K562 (cell line): ENCODE measurements at regions not wholly inside any gene's neighbourhood (a gene's known extent, or its start where the extent isn't known, plus 50 kb on each side); places are given as distances from the start of the nearest gene placed in this dataset.

Source experiments
- CEBPB ChIP-seq: fragments of 450-650 bp; IDR thresholded peaks from 2 replicates; pipeline ENCODE4 v1.6.1; 2016; ENCODE audit warnings: missing genetic modification characterization, missing compliant biosample characterization
- CREM ChIP-seq: IDR thresholded peaks from 2 replicates; pipeline ENCODE4 v1.6.1; 2014; ENCODE audit warnings: antibody characterized with exemption, low read depth
- MYNN ChIP-seq, 2 experiments: sonication (generic); formaldehyde crosslinking in 1 of 2; IDR thresholded peaks; 2 replicates each; pipeline versions ENCODE4 v1.5.0 to v1.6.1; 2016 to 2020; ENCODE audit warnings: antibody characterized with exemption in 1 of 2, missing genetic modification reagents in 1 of 2
- STAT5B ChIP-seq: fragments of 250-450 bp; sonication (Bioruptor Pico); IDR thresholded peaks from 2 replicates; pipeline ENCODE4 v1.8.0; 2021; ENCODE audit warnings: mild to moderate bottlenecking, inconsistent platforms
- TAF1 ChIP-seq: IDR thresholded peaks from 2 replicates; pipeline ENCODE4 v1.6.1; 2011; ENCODE audit warnings: mild to moderate bottlenecking, low read length, moderate library complexity; ENCODE audit not compliant: insufficient read depth, control insufficient read depth, severe bottlenecking; ENCODE audit errors: extremely low read depth
- TCF7L2 ChIP-seq: fragments of 150-350 bp; IDR thresholded peaks from 2 replicates; pipeline ENCODE4 v1.6.1; 2016; ENCODE audit warnings: low read depth, mild to moderate bottlenecking, low read length, moderate library complexity
- ZNF140 ChIP-seq: fragments of 250-450 bp; sonication (Bioruptor Pico); IDR thresholded peaks from 2 replicates; pipeline ENCODE4 v1.8.0; 2021; ENCODE audit warnings: moderate library complexity, mild to moderate bottlenecking, inconsistent platforms
- ZNF274 ChIP-seq: IDR thresholded peaks from 2 replicates; pipeline ENCODE4 v1.6.1; 2011; ENCODE audit warnings: low read depth, mild to moderate bottlenecking, low read length, moderate library complexity, borderline replicate concordance
- TF ChIP-seq, protein P1 (sequence below): conservative IDR thresholded peaks from 2 replicates; pipeline ENCODE4 v1.6.1; 2011; ENCODE audit warnings: low read depth, mild to moderate bottlenecking, low read length; ENCODE audit not compliant: control insufficient read depth

DNA sequence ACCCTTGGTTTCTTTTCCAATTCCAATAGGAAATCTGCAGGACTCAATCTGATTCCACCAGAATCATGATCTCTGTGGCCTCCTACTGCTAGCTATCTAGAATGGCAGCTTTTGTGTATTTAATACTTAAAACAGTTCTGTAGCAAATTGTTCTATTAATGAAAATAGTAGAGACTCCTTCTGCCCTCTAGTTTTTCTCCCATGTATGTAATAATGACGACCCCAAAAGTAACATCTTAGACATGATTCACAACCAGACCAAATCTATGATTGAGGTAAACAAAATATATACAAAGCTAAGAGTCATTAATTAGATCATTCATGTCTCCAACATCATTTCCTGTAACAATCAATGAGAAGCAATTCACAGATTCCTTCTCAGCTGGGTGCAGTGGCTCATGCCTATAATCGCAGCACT lies 259.1 kb upstream of the MKLN1 start:
- TF ChIP-seq CEBPB (tag) (no peak), TAF1 (no peak), TCF7L2 (no peak), ZNF274 (no peak), STAT5B (CRISPR knock-in tag) (no peak), CREM (no peak), MYNN (IDR thresholded peaks at IDR 0.05) (no peak), MYNN (CRISPR knock-in tag; IDR thresholded peaks at IDR 0.05) (no peak), ZNF140 (CRISPR knock-in tag) (no peak)
- TF ChIP-seq, protein P1, sequence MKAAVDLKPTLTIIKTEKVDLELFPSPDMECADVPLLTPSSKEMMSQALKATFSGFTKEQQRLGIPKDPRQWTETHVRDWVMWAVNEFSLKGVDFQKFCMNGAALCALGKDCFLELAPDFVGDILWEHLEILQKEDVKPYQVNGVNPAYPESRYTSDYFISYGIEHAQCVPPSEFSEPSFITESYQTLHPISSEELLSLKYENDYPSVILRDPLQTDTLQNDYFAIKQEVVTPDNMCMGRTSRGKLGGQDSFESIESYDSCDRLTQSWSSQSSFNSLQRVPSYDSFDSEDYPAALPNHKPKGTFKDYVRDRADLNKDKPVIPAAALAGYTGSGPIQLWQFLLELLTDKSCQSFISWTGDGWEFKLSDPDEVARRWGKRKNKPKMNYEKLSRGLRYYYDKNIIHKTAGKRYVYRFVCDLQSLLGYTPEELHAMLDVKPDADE, result no peak
